ENCODE measurements at regions not wholly inside any gene's neighbourhood (a gene's known extent, or its start where the extent isn't known, plus 50 kb on each side); places are given as distances from the start of the nearest gene placed in this dataset.
A peak's percentile ranks its signal among the peaks of the same experiment; 100 is the strongest.

DNA sequence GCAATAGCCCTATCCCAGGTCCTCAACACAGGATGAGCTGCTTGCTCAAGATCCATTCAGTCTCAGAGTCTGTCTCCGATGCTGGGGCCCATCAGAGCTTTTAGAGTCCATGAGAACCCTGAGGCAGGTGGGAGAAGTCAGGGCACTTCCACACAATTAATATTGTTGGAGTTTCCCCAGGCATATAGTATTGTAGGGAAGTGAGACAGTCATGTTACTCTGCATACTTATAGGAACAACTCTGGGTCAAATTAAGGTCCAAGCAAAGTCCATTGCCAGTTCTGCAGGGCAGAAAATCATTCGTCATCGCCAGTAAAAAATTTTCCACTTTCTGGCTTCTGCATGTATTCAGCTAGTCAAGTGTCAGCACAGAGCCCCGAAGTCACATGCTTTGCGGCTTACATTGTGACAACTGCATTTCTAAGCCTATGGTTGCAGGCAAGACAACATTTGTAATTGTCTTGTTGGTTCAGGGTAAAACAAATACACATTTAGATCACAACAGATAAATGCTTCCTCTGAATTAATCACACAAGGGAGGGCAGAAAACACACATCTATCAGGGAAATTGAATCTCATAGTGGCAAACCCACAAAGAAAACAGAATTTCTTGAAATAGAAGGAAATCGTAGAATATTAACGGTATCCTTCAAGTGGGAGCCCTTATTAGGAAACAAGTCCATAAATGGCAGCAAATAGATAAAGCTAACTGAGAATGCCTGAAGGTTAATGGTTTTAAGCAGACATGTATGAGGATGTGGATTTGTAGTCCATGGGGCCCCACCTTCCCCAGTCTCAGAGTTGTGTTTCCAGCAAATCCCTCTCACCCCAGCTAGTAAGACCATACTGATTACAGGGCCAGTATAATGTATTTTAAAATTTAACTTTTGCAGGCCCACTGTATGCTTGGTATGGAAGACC lies 412.1 kb upstream of the RASGEF1B start:
- DNase-seq = no peak

DNA sequence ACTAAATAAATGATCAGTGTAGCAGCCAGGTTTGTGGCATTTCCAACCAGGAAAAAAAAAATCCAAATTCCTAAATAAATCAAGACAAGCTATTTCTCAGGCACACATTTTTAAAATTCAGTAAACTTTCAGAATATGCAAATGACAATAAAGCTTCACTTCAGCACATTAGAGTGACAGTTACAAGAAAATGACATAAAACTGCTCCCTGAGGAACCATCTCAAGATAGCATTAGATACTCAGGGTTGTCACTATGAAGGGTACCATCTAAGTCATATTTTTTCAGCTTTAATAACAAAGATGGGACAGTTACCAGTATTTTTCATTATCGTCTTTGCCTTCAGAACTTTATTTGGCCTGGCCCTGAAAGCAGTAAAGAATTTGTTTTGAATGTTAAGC lies 411.3 kb upstream of the RASGEF1B start:
- DNase-seq = no peak

DNA sequence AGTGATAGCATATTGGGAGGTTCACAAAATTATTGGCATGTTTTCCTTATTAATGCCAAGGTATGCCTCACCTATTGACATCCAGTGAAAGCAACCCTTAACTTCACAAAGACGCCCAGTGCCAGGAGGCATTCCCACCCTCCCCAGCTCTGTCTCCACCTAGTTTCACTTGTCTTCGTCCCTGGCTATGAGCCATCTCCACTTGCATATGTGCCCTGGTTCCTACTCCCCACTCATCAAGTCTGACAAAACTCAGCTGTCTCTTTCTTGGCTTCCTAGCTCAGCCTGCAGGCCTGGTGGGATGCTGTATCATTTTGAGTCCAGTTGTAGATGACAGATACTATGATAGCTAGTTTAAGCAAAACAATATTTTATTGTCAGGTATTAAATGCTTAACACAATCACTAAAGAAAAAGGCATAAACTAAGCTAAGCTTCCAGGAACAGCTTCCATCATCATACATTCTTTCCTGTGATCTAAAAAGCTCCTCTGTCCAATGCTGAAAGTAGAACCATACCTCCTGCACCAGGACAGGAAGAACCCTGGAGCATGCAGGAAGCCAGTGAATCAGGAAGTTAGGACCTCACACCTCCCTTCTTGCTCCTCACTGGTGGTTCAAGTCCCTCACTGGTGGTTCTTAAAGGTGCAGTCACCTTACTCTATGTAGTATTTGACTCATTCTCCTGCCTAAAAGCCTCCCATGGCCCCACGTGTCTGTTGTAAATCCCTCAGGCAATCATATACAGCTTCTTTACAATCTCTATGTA lies 410.3 kb upstream of the RASGEF1B start:
- DNase-seq = no peak

DNA sequence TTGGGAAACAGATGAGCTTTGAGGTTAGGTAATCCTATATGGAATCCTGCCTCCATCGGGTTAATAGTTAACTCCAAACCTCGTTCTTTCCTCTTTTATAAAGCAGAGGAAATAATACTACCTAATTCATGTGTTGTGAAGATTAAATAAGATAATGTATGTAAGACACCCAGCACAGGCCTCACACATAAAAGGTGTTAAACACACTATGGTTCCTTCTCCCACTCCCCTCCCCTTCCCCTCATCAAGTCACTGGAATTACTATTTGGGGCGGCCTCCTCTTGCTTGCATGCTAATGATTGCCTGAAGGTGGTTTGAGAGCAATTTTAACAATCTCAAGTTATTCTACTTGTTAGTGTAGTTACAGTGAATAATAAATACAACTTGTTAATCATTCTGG lies 404.4 kb upstream of the RASGEF1B start:
- DNase-seq = no peak

DNA sequence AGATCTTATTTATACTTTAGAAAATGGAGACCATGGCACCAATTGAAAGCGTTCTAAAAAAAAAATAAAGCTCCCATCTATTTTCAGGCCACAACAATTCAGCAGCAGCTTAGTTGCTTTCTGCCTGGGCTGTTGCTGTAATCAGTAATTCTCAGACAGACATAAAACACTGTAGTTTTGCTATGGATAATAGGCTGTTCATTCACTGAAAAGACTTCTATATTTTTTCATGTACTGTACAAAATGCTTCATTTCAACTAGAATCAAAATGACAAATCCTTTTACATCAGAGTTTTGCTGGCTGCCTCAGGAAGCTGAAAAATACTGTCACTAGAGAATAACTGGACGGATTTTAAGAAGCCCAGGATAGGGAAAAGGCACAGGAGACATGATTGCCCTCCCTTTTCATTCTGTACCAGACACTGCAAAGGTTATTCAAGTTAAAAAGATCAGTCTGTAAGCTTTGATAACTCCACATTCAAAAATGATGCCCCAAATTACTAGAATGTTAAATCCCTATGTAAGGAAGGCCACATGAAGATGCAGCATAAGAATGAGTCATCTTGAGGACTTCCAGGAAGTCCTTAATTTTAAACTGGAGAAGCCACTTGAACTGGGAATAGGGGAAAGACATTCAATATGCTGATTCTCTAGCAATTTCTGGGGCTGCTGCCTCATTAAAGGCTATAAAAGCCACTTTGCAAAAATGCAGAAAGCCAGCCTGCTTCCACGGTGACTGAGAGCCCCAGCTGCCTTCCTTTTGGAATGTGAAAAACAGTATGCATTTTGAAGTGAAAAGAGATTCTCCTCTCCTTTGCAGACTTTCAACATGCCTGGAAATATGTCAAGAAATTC lies 403.2 kb upstream of the RASGEF1B start:
- peak in 2 of 3 donors; percentile 2 to 14 for DNase-seq

DNA sequence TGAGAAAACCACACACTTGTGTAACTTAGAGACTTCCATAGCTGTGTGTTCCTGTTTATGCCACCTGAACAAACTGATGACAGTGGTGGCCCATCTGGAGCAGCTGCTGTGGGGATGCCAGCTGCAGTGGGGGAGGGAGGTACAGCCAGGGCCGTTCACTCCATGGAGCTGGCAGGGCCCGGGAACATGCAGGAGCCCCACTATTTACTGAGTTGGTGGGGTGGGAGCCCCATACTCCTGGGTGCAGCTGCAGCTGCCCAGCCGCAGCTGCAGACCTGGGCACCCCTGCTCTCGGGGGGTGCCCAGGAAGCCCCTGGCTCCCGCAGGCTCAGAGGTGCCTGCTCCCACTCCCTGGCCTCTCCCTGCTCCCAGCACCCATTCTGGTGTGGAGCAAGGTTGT lies 398.6 kb upstream of the RASGEF1B start:
- DNase-seq = no peak

DNA sequence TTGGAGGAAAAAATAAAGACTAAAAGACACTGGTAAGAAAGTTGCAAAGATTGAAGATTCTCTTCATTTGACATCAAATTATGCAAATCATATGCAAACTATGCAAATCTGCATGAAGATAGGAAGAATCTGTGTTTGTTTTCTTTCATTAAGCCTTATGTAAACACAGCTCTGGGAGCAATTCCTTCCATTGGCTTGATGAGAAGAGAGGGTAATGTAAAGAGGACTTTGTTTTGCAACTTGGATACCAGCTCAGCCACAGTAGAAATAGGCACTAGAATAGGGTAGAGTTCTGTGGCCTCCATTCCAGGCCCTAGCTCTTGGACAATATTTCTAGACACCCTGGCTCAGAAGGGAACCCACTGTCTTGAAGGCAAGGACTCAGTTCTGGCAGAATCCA lies 388.4 kb upstream of the RASGEF1B start:
- no peak for DNase-seq

DNA sequence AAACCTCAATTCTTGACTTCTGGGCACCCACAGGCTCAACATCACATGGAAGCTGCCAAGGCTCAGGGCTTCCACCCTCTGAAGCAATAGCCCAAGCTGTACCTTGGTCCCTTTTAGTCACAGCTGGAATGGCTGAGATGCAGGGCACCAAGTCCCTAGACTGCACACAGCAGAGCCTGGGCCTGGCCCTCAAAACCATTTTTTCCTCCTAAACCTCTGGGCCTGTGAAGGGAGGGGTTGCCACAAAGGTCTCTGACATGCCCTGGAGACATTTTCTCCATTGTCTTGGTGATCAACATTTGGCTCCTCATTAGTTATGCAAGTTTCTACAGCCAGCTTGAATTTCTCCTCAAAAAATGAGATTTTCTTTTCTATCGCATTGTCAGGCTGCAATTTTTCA lies 382.7 kb upstream of the RASGEF1B start:
- DNase-seq = no peak

DNA sequence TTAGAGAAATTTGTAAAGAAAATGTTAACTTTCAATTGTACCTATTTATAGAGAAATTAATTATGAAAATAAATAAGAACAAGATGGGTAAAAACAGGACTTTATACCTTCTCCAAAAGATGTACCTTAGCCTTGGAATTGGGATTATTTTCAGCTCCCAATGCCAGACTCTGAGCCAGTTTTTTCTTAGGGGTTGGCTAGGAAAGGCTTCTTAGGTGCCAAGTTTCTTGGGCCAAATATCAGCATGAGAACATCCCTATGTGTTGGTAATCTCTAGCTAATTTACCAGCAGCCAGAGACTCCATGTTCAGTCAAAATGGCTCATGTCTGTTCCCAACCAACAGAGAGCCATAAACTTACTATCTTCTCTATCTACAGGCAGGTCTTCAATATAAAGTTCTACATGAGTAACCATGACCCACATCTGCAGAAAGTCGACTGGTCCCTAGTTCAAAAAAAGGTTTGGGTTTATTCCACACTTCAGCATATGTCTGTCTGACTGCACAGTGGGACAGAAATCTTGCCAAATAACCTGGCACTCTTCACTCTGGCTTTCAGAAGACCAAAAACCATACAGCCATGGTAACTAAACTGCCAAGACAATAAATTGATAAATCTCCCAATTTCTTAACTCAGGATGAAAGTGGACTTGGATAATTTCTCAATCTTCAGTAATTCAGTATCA lies 380.5 kb upstream of the RASGEF1B start:
- no peak for DNase-seq

DNA sequence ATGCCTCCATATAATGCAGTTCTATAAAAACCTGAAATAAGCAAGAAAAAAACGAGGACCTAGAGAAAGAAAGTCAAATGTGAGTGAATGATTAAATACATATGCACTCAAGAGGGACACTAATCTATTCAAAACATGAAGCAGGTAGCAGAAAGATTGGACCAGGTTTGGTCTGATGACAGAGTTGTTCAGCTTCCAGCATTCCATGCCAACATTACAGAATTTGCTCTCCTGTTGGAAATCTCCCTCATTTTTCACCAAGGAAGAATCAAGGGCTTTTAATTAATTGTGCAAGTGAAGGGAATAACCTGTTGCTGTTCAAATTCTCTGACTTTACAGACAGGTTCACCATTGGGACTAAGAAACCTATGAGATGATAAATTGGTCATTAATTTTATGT lies 379.0 kb upstream of the RASGEF1B start:
- DNase-seq = no peak

DNA sequence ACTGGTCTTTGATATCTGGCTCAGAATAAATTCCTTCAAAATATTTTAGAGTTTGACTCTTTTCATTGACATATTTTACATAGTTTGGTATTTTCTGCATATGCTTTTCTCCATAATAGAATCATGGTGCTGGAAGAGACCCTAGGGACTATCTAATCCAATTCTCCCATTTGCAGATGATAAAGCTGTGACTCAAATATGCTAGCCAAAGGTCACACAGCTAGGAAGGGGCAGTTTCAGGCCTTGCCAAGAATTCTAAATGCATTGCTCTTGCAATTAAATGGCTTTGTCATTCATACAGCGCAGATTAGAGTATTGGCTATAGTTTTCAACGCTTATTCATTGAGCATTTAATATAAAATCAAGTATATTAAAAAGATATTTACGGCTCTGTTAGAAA lies 374.1 kb upstream of the RASGEF1B start:
- DNase-seq = no peak

DNA sequence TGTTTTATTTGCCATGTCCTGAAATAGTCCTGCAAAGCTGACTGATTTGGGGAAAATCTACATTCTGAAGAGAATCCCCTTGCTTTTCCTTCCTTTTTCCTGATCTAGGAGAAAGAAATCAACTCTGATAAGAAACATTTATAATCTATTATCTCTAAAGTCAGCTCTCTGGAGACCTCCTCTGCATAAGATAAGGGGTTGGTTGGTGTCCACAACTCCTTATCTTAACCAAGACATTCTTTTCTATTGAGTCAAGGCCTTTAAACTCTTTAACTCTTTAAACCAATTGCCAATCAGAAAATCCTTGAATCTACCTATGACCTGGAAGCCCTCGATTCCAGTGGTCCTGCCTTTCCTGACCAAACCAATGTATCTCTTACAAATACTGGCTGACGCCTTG lies 373.6 kb upstream of the RASGEF1B start:
- DNase-seq = no peak

DNA sequence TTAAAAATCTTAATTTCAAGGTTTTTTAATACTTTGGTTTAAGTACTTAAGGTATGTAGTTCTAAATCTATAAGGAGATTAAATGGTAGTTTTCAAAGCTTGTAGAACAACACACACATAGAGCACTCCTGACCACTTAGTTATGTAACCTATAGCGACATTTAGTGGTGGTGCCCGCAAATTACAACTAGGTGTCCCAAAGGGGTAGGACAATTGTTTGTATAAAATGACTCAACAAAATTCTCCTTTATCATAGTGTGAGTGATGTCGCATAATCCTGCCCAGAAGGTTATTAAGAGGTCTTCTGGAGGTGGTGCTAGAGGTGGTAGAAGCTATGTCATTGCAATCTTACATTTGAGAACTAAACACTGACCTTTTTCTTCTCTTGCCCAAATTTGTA lies 373.0 kb upstream of the RASGEF1B start:
- peak; percentile 58 to 81 (median 63) for DNase-seq

DNA sequence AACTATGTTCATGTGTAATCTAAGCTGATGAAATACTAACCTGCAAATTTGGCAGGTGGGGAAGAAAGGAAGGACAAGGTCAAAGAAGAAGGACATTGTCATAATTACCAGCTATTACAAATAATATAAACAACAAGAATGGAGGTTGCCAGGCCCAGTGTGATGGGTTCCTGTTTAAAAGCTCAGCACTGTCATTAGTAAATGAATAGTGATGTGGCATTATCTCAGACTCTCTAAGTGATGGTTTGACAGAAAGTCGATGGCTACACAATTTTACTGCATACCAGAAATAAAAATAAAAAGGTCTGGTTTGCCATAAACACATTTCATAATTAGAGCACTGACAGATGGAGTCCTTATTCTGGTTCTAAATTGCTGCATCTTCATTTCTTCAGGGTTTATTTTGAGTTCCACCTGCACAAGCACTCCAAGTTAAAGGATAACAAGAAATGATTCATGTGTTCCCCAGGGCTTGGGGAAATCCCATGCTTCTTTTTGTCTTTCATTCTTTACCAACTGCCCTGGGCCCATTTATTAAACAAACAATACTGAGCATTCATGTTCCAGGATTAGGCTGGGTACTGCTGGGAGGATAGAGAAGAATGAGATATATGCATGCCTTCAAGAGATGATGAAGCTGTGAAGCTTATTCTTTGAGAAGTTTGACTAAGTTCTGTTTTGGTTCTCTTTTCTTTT lies 367.8 kb upstream of the RASGEF1B start:
- no peak for DNase-seq

DNA sequence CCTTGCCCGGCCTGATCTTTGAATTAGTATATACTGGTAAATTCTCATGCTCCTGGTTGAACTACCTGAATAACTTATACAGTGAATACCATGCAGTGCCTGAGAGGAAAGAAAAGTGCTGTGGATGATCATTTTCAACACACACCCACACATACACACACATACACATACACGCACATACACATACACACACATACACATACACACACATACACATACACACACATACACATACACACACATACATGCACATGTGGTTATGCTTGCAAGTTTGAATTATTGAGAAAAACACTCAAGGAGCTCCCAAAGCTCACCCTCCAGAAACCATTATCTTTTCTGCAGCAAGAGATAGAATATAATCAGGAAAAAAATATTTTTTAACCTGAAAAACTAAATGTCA lies 366.9 kb upstream of the RASGEF1B start:
- DNase-seq = no peak

DNA sequence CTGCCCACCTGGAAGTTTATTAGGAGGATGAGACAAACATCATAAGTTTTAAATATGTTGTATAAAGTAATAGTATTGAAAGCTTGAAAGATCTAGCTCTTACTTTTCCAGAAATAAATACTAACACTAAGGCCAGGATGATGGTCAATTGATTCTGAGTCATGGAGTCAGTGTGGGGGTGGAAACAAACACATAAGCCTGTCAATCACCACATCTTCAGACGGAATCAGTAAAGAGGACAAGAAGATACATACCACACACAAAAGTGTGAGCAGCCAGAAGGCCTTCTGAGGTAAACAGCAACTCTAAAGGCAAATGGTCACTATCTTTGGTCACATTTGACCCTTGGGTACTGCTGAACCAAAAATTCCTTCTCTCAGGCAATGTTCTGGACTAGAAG lies 365.0 kb upstream of the RASGEF1B start:
- no peak for DNase-seq

DNA sequence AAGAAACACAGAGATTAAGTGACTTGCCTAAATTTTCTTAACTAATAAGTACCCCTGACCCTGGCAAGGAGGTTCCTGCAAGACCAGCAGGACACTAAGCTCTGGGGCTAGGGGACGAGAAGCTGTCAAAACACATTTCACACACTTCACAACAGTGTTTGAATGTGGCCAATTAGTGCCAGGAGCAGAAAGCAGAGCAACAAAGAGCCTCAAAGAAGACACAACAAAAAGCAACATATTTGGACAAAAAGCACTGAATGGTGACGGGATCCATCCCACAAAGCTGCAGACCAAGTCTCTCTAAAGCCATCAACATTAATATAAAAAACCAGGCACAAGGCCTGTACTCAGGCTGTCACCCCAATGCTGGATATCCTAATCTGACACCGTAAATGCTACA lies 361.9 kb upstream of the RASGEF1B start:
- no peak for DNase-seq

DNA sequence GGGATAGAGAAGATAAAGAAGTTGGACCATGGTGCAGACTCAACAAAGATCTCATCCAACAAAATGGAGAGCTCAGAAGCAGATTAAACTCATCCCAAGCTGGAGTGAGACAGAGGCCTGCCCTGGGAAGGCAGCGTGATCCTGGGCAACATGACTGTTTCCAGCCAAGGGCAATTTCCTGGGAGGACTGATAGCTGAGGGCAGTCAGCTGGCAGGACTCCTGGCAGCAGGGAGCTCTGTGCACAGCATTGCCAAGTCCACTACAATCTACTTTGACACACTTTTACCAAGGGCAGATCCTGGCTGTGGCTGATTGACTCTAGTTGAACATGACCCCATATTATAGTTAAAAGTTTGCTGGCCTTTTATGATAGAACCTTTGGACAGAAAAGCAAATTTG lies 357.3 kb upstream of the RASGEF1B start:
- DNase-seq = no peak

DNA sequence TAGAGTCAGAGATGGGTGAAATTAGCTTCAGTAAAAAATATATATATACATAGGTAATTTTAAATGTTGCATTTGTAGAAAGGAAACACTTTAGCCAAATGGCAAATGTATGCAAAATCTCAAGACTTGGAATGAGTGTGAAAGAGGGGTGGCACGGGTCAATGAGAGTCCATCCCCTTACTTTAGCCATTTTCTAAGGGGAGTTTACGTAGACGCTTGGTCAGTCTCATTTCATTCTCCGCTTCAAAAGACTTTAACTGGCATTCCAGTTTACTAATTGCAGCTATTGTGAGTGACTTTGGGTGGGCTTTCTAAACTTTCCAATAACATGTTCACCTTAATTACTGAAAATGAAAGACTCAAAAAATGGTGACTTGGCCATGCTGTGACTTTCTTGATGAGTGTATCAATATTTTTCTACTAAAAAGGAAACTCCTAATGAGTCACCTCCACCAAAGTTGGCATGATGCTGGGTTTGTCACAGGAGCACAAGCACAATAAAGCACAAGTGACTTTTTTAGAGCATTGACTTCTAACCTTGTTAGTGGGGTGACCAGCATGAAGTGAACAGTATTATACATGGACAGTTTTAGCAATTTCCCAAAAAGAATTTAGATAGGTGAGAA lies 356.0 kb upstream of the RASGEF1B start:
- DNase-seq = no peak

DNA sequence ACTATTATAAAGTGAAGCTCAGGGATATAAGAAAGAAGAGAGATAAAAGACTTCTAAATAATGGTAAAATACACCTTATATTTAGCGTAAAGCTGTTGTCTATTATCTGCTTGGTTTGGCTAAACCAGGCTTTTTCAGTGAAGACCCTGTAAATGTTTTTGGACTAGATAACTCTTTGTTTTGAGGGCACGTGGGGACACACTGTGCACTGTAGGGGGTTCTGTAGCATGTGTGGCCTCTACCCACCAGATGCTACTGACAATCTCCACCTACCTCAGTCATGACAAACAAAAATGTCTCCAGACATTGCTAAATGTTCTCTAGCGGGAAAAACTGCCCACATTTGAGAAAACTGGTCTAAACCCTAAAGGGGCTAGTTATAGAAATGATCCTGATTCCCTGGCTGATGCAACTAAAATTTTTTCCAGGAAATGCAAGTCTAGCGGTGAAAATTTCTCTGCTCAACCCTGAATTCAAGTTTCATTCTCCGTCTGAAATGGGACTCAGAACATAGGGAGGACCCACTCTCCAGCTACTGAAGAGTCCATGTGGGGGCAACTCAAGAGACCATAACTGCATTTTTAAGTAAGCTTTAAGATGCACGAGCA lies 355.2 kb upstream of the RASGEF1B start:
- no peak for DNase-seq

Data from muscle of back (tissue), 3 donors.